Cardiac septum (tissue), 1 donor: ENCODE measurements at regions not wholly inside any gene's neighbourhood (a gene's known extent, or its start where the extent isn't known, plus 50 kb on each side); places are given as distances from the start of the nearest gene placed in this dataset.
"Not testable (repeated sequence)": the region's sequence is repeated elsewhere in the genome, so short reads cannot be mapped to it uniquely, and the experiment has no call there.

ENCODE experiments used
- DNase-seq: peaks from one replicate; pipeline ENCODE4 v3.0.0-alpha.2; 2020; ENCODE audit warnings: low spot score
- intact Hi-C: fragments of 100-400 bp; cut with DNase I; formaldehyde crosslinking; loops from one replicate; pipeline ENCODE4 v1.14.0; 2022
- donor health status: DM: no; HTN: no; CAD: no.

GRCh38 chr4:11698846-11699590 lies 270.3 kb upstream of the HS3ST1 start:
- intact Hi-C loops: loop anchor here (10.0 kb wide), 1 partner anchor 194 kb away; no protein-coding TSS in a partner anchor

GRCh38 chr4:11698033-11698432 lies 269.3 kb upstream of the HS3ST1 start:
- DNase-seq: no peak
- intact Hi-C loops: loop anchor here (10.0 kb wide), 1 partner anchor 193 kb away; no protein-coding TSS in a partner anchor

More at GRCh38 chr4:11698846-11699590, 270.3 kb upstream of the HS3ST1 start:
- DNase-seq: no peak

DNA sequence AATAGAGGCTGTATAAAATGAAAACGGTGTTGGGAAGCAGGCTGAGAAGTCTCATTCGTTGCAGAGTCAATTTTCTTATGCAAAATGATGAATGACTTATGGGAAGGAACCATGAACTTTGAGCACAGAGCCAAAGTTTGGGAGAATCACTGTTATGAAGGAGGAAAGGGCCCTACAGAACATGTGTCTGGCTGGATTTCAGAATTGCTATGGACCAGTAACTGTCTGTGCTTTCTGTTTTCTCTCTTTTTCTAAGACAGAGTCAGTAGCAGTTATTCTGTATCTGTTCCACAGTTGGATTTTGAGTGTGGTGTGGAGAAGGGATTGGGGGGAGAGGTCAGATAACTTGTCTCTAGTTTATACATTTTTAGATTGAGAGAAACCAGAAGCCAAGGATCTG lies 265.0 kb upstream of the HS3ST1 start:
- no peak for DNase-seq
- intact Hi-C loops: loop anchor here (10.0 kb wide), 1 partner anchor 189 kb away; no protein-coding TSS in a partner anchor

DNA sequence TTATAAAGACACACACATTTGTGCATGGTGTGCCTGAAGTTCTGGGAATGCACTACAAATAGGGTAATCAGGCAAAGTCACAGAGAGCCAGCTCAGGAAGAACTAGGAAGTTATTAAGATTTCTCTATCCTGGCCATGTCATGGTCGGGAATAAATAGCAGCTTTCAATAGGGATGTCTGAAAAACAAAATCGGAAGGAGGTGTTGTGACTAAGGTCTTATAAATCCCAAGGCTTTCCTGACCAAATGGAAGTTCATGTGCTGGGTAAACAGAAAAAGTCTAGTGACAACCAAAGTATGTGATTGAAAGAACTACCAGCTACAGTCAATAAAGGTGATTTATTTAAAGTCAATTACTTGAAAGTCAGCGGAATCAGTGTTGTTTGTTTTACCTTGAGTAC lies 262.5 kb upstream of the HS3ST1 start:
- intact Hi-C loops: loop anchor here (10.0 kb wide), 1 partner anchor 186 kb away; no protein-coding TSS in a partner anchor
- no peak for DNase-seq

DNA sequence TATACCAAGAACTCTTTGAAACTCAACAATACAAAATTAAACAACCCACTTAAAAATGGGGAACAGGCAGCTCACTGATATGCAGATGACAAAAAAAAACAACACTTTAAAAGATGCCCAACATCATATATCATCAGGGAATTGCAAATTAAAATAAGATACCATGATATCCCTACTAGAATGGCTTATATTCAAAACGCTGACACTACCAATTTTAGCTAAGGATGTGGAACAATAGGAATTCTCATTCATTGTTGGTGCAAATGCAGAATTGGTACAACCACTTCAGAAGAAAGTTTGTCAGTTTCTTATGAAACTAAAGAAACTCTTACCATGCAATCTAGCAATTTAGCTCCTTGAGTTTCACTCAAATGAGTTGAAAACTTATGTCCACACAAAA lies 259.0 kb upstream of the HS3ST1 start:
- no peak for DNase-seq
- intact Hi-C loops: no loop called here

- intact Hi-C loops: no loop called here
- no peak for DNase-seq
These were observed 256.8 kb upstream of the HS3ST1 start for GRCh38 chr4:11685481-11685880.

GRCh38 chr4:11675051-11675800 lies 246.5 kb upstream of the HS3ST1 start:
- DNase-seq: no peak
- intact Hi-C loops: no loop called here

- DNase-seq: no peak
- intact Hi-C loops: no loop called here
These were observed 241.6 kb upstream of the HS3ST1 start for GRCh38 chr4:11670304-11670703.

DNA sequence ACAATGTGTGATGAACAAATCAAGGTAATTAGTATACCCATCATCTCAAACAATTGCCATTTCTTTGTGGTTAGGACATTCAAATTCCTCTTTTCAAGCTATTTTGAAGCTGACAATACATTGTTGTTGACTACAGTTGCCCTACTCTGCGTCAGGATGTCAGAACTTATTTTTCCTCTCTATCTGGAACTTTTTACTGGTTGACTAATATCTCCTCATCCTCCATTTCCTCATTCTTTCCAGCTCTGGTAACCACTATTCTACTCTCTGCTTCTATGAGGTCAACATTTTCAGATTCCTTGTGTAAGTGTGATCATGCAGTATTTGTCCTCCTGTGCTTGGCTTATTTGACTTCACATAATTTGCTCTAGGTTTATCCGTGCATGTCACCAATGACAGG lies 240.5 kb upstream of the HS3ST1 start:
- DNase-seq: no peak
- intact Hi-C loops: no loop called here

- intact Hi-C loops: no loop called here
- DNase-seq: no peak
These were observed 234.4 kb upstream of the HS3ST1 start for GRCh38 chr4:11663114-11663513.

DNA sequence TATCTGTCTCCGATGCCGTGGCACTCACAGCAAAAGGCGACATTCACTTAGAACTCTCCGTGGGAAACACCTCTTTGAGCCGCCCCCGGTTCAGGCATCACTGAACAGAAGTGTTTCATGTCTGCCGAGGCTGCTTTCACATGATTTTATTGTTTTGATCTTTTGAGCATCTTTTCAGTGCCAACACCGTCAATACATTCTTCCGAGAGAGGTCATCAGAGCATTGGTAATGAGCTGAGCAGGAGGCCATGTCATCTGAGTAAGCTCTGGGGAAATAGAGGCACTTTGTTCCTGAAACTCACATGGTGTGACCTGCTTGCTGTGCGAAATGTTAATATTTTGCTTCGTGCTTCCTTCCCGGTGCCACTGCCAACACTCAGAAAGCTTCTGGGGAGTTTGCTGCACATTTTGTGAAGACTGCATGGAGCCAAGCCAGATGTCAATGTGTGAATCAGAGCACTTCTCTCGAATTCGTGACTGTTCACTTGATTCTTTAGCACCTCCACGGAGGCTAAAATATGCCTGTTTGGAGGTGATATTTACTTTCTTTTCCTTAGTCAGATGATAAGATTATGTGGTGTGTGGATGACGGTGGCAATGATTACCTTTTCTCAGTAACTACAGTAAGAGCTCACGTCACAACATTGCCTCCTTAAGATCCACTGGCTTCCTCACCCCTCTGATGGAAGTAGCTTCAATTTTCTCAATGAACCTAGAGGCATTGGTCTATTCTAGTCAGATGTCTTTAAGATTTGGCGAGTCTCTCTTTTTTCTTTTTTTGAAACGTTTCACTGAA lies 222.3 kb upstream of the HS3ST1 start:
- intact Hi-C loops: no loop called here
- no peak for DNase-seq

DNA sequence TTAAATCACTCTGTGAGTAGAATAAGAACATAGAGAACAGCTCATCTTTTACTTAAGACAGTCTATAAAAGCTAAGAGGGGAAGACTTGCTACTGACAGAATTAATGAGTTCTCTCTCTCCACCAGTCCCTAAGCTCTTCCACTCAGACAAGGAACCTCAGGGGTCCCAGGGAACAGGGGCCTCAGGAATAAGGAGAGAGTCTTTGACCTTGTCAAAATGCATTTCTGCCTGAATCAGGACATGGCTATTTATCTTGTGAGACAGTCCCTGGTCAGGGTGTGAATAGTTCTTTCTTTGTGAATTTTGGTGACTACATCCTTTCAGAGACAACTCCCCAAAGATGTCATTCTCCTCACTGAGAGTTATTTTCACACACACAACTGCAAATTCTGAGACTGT lies 218.7 kb upstream of the HS3ST1 start:
- DNase-seq: no peak
- intact Hi-C loops: no loop called here

DNA sequence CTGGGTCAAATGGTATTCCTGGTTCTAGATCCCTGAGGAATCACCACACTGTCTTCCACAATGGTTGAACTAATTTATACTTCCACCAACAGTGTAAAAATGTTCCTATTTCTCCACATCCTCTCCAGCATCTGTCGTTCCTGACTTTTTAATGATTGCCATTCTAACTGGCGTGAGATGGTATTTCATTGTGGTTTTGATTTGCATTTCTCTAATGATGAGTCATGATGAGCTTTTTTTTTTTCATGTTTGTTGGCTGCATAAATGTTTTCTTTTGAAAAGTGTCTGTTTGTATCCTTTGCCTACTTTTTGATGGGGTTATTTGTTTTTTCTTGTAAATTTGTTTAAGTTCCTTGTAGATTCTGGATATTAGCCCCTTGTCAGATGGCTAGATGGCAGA lies 214.4 kb upstream of the HS3ST1 start:
- intact Hi-C loops, DNase-seq: not testable (repeated sequence)

GRCh38 chr4:11640584-11640983 lies 211.9 kb upstream of the HS3ST1 start:
- intact Hi-C loops: no loop called here
- DNase-seq: no peak

DNA sequence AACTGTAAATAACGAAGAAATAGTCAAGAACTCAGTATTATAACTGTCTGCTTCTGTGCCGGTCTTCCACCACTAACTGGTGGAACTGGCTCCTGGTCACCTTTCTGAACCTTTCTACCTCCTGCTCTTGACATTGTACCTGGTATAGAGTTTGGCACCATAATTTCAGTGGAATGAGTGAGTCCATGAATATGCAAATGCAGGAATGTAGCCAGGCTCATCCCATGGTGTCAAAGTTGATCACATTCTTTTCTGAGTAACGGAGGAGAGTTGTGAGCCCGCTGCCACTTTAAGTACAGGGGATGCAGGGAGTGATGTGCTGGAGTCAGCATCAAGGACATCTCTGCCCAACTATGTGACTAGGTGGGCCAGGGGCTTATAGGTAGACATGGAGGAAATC lies 207.9 kb upstream of the HS3ST1 start:
- DNase-seq: no peak
- intact Hi-C loops: no loop called here

- intact Hi-C loops: no loop called here
These were observed 207.3 kb upstream of the HS3ST1 start for GRCh38 chr4:11636031-11636430.

GRCh38 chr4:11635342-11635741 lies 206.6 kb upstream of the HS3ST1 start:
- no peak for DNase-seq
- intact Hi-C loops: no loop called here

More at GRCh38 chr4:11636031-11636430, 207.3 kb upstream of the HS3ST1 start:
- no peak for DNase-seq

DNA sequence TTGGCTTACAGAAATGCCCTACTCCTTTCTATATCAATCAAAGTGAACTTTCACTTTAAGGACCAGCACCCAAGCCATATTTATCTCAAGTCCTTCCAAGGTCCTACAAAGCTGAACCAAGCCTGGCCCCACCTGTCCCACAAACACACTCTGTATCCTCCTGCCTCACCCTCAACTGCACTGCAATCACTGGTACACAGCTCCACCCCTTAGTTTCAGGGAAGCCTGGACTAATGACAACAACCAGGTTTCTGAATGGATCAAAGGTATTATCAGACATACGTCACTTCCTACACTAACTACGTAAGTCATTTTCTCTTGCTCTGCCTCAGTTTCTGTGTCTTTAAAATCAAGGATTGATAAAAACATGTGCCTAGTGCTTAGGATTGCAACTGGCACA lies 205.6 kb upstream of the HS3ST1 start:
- no peak for DNase-seq
- intact Hi-C loops: no loop called here

DNA sequence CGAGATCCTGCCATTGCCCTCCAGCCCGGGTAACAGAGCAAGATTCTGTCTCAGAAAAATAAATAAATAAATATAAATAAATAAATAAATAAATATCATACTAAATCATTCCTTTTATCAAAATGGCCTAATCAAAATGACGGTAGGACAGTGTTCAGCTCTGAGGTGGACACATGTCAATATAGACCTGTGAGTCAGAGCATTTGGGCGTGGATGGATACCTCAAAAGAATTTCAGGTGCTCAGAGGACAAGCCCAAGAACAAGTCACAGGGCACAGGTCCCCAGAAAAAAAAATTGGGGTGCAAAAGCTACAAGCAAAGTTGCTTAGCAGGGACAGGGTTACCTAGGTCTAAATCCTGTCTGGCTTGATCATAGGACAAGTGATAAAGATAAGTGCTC lies 204.7 kb upstream of the HS3ST1 start:
- intact Hi-C loops: no loop called here
- DNase-seq: no peak

DNA sequence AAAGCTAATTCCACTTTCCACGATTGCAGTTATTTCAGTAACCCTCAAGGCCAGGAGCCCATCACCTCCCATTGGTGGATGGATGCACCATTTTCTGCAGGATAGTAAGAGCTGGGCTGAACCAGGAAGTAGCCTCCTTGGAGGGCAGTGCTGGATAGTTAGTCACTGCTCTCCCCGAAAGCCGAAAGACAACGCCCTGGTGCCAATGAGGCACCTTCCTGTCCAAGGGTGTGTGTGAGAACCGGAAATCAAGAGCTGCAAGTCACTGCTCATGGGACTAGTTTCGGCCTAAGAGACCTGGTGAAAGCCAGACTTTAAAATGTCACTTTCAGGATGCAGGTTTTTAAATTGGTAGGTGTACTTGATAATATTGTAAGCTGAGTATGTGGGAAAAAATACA lies 203.8 kb upstream of the HS3ST1 start:
- DNase-seq: no peak
- intact Hi-C loops: no loop called here
